ENCODE measurements at regions not wholly inside any gene's neighbourhood (a gene's known extent, or its start where the extent isn't known, plus 50 kb on each side); places are given as distances from the start of the nearest gene placed in this dataset.

- TF ChIP-seq FOXP1 (IDR thresholded peaks at IDR 0.05) = peak; percentile 42; the same call in 1 of the 2 replicates
- peak; percentile 76 for TF ChIP-seq FOXP1 (CRISPR knock-in tag; IDR thresholded peaks at IDR 0.05)
- no peak for TF ChIP-seq MYPOP (CRISPR knock-in tag; IDR thresholded peaks at IDR 0.05)
- TF ChIP-seq HDAC2 (CRISPR knock-in tag; IDR thresholded peaks at IDR 0.05) = peak; percentile 78
- TF ChIP-seq YY1 (IDR thresholded peaks at IDR 0.05; ENCODE audit: insufficient read depth, insufficient replicate concordance, low read depth, low read length) = no peak
- peak; percentile 96; the same call in 1 of the 2 replicates for TF ChIP-seq FOXJ3 (CRISPR knock-in tag; IDR thresholded peaks at IDR 0.05; ENCODE audit: borderline replicate concordance)
- TF ChIP-seq SOX13 (IDR thresholded peaks at IDR 0.05) = no peak
- peak in 1 of 2 experiments; percentile 73; a peak in 2 of 4 replicates for TF ChIP-seq SOX13 (CRISPR knock-in tag; conservative IDR thresholded peaks at IDR 0.05 in 1 of 2, IDR thresholded peaks at IDR 0.05 in 1 of 2)
- no peak for TF ChIP-seq ZEB1 (IDR thresholded peaks at IDR 0.05; ENCODE audit: insufficient replicate concordance, low read depth)
- 0 out of 2 replicates have a peak, but pooled peaks have one; percentile 55 for TF ChIP-seq ZNF703 (CRISPR knock-in tag; IDR thresholded peaks at IDR 0.05; ENCODE audit: borderline replicate concordance)
- 0 out of 2 replicates have a peak, but pooled peaks have one; percentile 27 for TF ChIP-seq HMG20B (CRISPR knock-in tag; conservative IDR thresholded peaks at IDR 0.05)
- TF ChIP-seq RERE (CRISPR knock-in tag; IDR thresholded peaks at IDR 0.05; ENCODE audit: low read depth) = peak; percentile 70; the same call in 1 of the 2 replicates
- no peak for TF ChIP-seq CENPBD1 (CRISPR knock-in tag; IDR thresholded peaks at IDR 0.05; ENCODE audit: borderline replicate concordance, low read depth)
- no peak; the same call in 1 of the 2 replicates for TF ChIP-seq ZBTB7B (CRISPR knock-in tag; IDR thresholded peaks at IDR 0.05)
- no peak for TF ChIP-seq PHF5A (CRISPR knock-in tag; IDR thresholded peaks at IDR 0.05; ENCODE audit: low read depth, unreplicated experiment)
- TF ChIP-seq GATA4 (IDR thresholded peaks at IDR 0.05; ENCODE audit: borderline replicate concordance, low read depth) = peak; percentile 76; the same call in 1 of the 2 replicates
- TF ChIP-seq NKX3-1 (CRISPR knock-in tag; IDR thresholded peaks at IDR 0.05) = 0 out of 2 replicates have a peak, but pooled peaks have one; percentile 28
- TF ChIP-seq NR3C1 (CRISPR knock-in tag; IDR thresholded peaks at IDR 0.05) = no peak
- TF ChIP-seq ZNF652 (CRISPR knock-in tag; IDR thresholded peaks at IDR 0.05; ENCODE audit: borderline replicate concordance, low read depth) = 0 out of 2 replicates have a peak, but pooled peaks have one; percentile 17
- no peak for TF ChIP-seq ELF1 (CRISPR knock-in tag; IDR thresholded peaks at IDR 0.05)
- peak; percentile 92 for TF ChIP-seq MBD4 (IDR thresholded peaks at IDR 0.05; ENCODE audit: borderline replicate concordance, low read length)
- peak; percentile 42; the same call in 1 of the 2 replicates for TF ChIP-seq MEF2D (CRISPR knock-in tag; IDR thresholded peaks at IDR 0.05)
- TF ChIP-seq ZNF510 (CRISPR knock-in tag; IDR thresholded peaks at IDR 0.05; ENCODE audit: low read depth) = no peak
- no peak for TF ChIP-seq ISX (CRISPR knock-in tag; conservative IDR thresholded peaks at IDR 0.05)
- no peak for TF ChIP-seq ZSCAN9 (CRISPR knock-in tag; IDR thresholded peaks at IDR 0.05; ENCODE audit: borderline replicate concordance)
- no peak for TF ChIP-seq LCORL (IDR thresholded peaks at IDR 0.05)
- TF ChIP-seq LCORL (CRISPR knock-in tag; IDR thresholded peaks at IDR 0.05) = peak; percentile 31; the same call in 1 of the 2 replicates
These were observed 554.4 kb downstream of the REEP3 start (continued) for GRCh38 chr10:64075604-64076003.

Data from HepG2 (cell line).